ENCODE measurements at regions not wholly inside any gene's neighbourhood (a gene's known extent, or its start where the extent isn't known, plus 50 kb on each side); places are given as distances from the start of the nearest gene placed in this dataset.

DNA sequence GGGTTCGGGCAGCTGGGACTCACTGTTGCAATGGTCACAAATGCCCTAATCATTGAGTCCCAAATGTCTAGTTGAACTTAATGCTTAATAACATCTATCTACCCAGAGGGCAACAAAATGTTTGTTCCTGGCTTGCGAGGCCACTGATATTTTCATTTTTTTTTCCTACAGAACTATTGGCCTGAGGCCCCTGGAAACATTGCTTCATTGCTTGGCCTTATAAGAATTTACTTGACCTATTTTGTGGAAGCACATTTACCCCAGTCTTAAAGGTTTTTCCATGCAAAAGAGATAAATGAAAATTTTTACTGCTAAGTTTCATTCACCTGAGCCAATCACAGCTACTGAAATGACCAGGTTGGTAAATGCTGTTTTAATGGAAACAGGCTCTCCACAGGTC is 133.1 kb upstream of the RIPOR2 start:
- TF ChIP-seq PTBP1 (IDR thresholded peaks at IDR 0.05; ENCODE audit: low read depth, low read length, poor library complexity, severe bottlenecking) (no peak), KLF6 (CRISPR knock-in tag; IDR thresholded peaks at IDR 0.05) (no peak), RBM22 (optimal IDR thresholded peaks at IDR 0.05; ENCODE audit: low read length) (no peak)
- TF ChIP-seq, protein P1, sequence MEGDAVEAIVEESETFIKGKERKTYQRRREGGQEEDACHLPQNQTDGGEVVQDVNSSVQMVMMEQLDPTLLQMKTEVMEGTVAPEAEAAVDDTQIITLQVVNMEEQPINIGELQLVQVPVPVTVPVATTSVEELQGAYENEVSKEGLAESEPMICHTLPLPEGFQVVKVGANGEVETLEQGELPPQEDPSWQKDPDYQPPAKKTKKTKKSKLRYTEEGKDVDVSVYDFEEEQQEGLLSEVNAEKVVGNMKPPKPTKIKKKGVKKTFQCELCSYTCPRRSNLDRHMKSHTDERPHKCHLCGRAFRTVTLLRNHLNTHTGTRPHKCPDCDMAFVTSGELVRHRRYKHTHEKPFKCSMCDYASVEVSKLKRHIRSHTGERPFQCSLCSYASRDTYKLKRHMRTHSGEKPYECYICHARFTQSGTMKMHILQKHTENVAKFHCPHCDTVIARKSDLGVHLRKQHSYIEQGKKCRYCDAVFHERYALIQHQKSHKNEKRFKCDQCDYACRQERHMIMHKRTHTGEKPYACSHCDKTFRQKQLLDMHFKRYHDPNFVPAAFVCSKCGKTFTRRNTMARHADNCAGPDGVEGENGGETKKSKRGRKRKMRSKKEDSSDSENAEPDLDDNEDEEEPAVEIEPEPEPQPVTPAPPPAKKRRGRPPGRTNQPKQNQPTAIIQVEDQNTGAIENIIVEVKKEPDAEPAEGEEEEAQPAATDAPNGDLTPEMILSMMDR (CRISPR knock-in tag; IDR thresholded peaks at IDR 0.05): no peak
- TF ChIP-seq, protein P2, sequence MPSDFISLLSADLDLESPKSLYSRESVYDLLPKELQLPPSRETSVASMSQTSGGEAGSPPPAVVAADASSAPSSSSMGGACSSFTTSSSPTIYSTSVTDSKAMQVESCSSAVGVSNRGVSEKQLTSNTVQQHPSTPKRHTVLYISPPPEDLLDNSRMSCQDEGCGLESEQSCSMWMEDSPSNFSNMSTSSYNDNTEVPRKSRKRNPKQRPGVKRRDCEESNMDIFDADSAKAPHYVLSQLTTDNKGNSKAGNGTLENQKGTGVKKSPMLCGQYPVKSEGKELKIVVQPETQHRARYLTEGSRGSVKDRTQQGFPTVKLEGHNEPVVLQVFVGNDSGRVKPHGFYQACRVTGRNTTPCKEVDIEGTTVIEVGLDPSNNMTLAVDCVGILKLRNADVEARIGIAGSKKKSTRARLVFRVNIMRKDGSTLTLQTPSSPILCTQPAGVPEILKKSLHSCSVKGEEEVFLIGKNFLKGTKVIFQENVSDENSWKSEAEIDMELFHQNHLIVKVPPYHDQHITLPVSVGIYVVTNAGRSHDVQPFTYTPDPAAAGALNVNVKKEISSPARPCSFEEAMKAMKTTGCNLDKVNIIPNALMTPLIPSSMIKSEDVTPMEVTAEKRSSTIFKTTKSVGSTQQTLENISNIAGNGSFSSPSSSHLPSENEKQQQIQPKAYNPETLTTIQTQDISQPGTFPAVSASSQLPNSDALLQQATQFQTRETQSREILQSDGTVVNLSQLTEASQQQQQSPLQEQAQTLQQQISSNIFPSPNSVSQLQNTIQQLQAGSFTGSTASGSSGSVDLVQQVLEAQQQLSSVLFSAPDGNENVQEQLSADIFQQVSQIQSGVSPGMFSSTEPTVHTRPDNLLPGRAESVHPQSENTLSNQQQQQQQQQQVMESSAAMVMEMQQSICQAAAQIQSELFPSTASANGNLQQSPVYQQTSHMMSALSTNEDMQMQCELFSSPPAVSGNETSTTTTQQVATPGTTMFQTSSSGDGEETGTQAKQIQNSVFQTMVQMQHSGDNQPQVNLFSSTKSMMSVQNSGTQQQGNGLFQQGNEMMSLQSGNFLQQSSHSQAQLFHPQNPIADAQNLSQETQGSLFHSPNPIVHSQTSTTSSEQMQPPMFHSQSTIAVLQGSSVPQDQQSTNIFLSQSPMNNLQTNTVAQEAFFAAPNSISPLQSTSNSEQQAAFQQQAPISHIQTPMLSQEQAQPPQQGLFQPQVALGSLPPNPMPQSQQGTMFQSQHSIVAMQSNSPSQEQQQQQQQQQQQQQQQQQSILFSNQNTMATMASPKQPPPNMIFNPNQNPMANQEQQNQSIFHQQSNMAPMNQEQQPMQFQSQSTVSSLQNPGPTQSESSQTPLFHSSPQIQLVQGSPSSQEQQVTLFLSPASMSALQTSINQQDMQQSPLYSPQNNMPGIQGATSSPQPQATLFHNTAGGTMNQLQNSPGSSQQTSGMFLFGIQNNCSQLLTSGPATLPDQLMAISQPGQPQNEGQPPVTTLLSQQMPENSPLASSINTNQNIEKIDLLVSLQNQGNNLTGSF (CRISPR knock-in tag; IDR thresholded peaks at IDR 0.05): no peak
